GM18907 (cell line): ENCODE measurements at regions not wholly inside any gene's neighbourhood (a gene's known extent, or its start where the extent isn't known, plus 50 kb on each side); places are given as distances from the start of the nearest gene placed in this dataset.

Source experiments
- ATAC-seq: cut with Tn5 transposase; IDR thresholded peaks from one replicate; pipeline ENCODE4 v1.9.1; 2021; ENCODE audit warnings: mild to moderate bottlenecking, moderate library complexity; ENCODE audit not compliant: unreplicated experiment

- ATAC-seq, result no peak
Measured at GRCh38 chr4:32106767-32107166, 1386.6 kb downstream of the PCDH7 start.

GRCh38 chr4:32112891-32113290 is 1392.7 kb downstream of the PCDH7 start:
- no peak for ATAC-seq

DNA sequence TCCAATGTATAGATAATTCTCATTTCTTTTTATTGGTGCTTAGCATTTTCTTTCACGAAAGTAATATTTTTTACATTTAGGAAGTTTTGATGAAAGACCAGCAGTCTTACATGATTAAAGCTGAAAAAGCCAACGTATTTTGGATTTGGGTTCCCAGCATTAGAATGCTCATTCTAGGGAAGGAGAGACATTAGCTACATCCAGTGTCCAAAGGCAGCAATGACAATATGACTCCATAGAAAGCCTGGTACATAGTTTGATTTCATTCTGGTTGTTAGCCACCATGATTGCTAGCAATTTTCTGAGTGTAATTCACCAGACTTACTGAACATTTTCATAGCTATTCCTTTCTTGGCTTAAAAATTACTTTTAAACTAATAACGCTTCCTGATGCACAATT is 1397.5 kb downstream of the PCDH7 start:
- no peak for ATAC-seq

DNA sequence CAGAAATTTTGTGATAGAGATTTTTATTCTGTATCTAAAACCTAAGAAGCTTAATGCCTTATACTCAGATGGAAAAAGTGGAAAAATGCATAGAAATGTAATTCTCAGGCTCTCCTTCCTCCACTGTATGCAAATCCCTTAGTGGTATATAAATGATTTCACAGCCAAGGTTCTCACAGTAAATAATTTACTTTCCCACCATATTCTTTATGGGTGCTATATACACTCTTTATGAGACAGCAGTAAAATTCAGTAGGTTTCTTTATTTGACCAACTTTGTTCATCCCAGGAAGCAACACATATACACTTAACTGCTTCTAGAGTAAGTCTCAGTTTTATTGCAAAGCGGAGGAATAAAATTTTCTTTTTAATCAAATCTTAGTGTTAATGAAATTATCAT is 1399.7 kb downstream of the PCDH7 start:
- no peak for ATAC-seq

GRCh38 chr4:32128549-32128948 is 1408.4 kb downstream of the PCDH7 start:
- ATAC-seq, result no peak

- ATAC-seq, result no peak
Measured at GRCh38 chr4:32129967-32130366, 1409.8 kb downstream of the PCDH7 start.

DNA sequence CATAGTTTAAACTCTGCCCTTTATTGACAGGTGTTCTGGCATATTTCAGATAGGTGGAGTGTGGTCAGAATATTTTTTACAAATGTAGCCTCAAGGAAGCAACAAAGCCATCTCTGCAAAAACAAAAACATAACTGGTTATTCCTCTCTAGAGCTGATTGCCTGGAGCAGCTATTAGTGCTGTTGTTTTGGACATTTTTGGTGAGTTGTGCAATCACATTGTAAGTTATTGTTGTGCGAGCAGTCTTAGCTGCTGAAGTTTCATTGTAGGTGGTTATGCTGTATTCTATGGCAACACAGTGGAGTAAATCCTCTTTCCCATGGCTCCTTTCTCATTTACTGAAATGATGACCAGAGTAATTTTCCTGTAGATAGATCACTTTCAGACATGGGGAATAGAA is 1413.0 kb downstream of the PCDH7 start:
- no peak for ATAC-seq

GRCh38 chr4:32133734-32134133 is 1413.6 kb downstream of the PCDH7 start:
- ATAC-seq, result no peak

GRCh38 chr4:32135642-32136041 is 1415.5 kb downstream of the PCDH7 start:
- ATAC-seq, result no peak

- ATAC-seq, result no peak
Measured at GRCh38 chr4:32136081-32136787, 1416.1 kb downstream of the PCDH7 start.

DNA sequence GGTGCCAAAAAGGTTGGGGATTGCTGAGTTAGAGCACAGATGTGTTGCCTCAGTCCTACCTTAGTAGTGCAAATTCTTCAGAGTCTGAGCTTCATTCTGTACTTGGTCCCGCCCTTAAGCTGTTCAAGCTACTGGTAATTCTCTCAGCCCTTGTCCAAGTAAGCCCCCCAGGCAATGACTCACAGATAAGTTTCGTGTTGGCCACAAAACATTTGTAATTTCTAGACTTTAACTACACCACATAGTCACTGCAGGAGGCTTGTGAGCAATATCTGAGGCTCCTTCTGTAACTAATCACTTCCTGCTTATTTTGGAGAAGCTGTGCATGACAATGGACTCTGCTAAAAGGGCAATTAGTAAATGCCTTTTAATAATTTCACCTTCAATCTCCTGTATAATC is 1420.5 kb downstream of the PCDH7 start:
- no peak for ATAC-seq

- ATAC-seq, result no peak
Measured at GRCh38 chr4:32142075-32142474, 1421.9 kb downstream of the PCDH7 start.

DNA sequence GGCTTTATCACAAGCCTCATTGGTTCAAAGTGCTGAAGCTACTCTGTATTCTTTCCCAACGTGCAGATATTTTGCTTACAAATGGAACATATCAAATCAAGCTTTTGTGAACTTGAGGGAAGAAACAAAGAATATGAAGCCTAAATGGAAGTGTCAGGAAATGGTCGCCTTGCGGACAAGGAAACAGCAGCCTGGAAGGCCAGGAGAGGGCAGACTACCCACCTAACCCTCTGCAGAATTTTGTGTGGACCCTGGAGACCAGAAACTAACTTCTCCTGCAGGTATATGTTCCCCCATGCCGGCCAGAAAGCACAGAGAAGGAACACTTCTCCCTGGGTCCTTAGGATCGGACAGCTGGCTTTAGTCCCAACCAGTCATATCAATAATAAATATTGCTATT is 1425.8 kb downstream of the PCDH7 start:
- no peak for ATAC-seq

- ATAC-seq, result no peak
Measured at GRCh38 chr4:32147446-32148085, 1427.4 kb downstream of the PCDH7 start.

DNA sequence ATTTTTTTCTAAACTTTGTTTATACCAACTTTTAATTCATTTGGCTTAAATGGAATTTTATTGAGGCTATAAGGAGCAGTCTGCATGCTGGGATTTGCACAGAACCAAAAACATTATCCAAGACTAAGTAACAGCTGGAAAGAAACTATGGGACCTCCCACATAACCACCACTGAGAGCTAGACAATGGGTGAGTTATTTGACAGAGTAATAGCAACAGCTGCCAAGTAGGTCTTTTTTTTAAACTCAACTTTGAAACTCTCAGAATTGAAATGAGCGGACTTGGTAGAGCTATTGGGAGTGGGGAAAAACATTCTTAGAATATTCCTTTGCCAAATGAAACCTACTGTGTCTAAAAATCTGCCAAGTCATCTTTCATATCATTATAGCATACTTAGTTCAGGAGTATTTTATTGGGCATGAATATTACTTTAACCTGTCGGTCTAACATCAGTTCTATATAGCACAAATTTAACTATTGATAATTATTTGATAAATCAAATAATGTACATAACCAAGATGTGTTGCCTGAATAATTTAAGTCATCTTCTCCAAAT is 1428.0 kb downstream of the PCDH7 start:
- ATAC-seq, result no peak

- no peak for ATAC-seq
Measured at GRCh38 chr4:32158961-32159360, 1438.8 kb downstream of the PCDH7 start.

- no peak for ATAC-seq
Measured at GRCh38 chr4:32161392-32161791, 1441.2 kb downstream of the PCDH7 start.

GRCh38 chr4:32163125-32163524 is 1443.0 kb downstream of the PCDH7 start:
- ATAC-seq, result no peak

GRCh38 chr4:32169841-32170240 is 1449.7 kb downstream of the PCDH7 start:
- ATAC-seq, result no peak

DNA sequence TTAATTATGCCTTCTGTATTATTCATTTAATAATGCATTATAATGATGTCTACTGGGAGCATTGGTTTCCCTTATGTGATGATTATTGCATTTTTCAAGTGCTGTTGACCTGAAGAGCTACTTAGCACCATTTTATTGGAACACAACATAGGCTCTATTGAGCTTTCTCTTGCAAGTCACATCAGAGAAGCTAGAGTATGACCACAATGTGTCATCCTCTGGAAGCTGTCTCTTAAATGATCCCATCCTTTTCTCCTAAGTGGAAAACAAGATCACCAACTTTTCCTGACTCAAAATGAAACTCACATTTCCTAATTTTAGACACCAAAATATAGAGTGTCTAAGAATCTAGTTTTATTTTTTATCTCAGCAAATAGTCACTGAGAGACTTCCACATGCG is 1451.9 kb downstream of the PCDH7 start:
- no peak for ATAC-seq

GRCh38 chr4:32172761-32173160 is 1452.6 kb downstream of the PCDH7 start:
- no peak for ATAC-seq

DNA sequence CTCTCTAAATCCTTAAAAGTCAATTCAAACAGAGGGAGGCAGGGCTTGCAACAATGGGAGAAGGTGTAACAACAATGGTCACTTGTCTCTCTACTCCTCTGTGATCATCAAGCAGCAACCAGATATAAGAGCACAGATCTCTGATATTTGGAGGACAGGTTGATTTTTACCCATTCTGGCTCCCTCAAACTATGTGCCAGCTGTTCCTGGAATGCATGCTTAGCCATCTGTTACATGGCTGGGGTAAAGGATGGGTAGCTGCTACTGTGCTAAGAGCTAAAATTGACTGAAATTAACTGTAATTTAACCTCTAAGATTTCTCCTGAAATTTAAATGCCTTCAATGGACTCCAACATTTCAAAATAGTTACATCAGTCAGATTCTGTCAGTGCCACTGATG is 1459.9 kb downstream of the PCDH7 start:
- ATAC-seq, result no peak
